GM21723 (cell line): ENCODE measurements at regions not wholly inside any gene's neighbourhood (a gene's known extent, or its start where the extent isn't known, plus 50 kb on each side); places are given as distances from the start of the nearest gene placed in this dataset.
"Not testable (repeated sequence)": the region's sequence is repeated elsewhere in the genome, so short reads cannot be mapped to it uniquely, and the experiment has no call there.

Source experiments
- ATAC-seq: cut with Tn5 transposase; IDR thresholded peaks from one replicate; pipeline ENCODE4 v1.9.1; 2021; ENCODE audit warnings: mild to moderate bottlenecking, moderate library complexity; ENCODE audit not compliant: unreplicated experiment

GRCh38 chr4:160386846-160387245 lies 1284.0 kb downstream of the RAPGEF2 start:
- no peak for ATAC-seq

- ATAC-seq, result no peak
Observed at GRCh38 chr4:160399826-160400225, 1296.9 kb downstream of the RAPGEF2 start.

- no peak for ATAC-seq
Observed at GRCh38 chr4:160403081-160403480, 1300.2 kb downstream of the RAPGEF2 start.

- ATAC-seq, result no peak
Observed at GRCh38 chr4:160406263-160406825, 1303.5 kb downstream of the RAPGEF2 start.

GRCh38 chr4:160414496-160414895 lies 1311.6 kb downstream of the RAPGEF2 start:
- ATAC-seq, result no peak

GRCh38 chr4:160423879-160424451 lies 1321.1 kb downstream of the RAPGEF2 start:
- no peak for ATAC-seq

GRCh38 chr4:160426233-160426632 lies 1323.4 kb downstream of the RAPGEF2 start:
- ATAC-seq, result no peak

GRCh38 chr4:160450876-160451275 lies 1348.0 kb downstream of the RAPGEF2 start:
- no peak for ATAC-seq

GRCh38 chr4:160481696-160482690 lies 1379.1 kb downstream of the RAPGEF2 start:
- not testable (repeated sequence) for ATAC-seq

GRCh38 chr4:160485071-160485687 lies 1382.3 kb downstream of the RAPGEF2 start:
- ATAC-seq, result no peak

GRCh38 chr4:160492181-160492580 lies 1389.3 kb downstream of the RAPGEF2 start:
- ATAC-seq, result no peak

- no peak for ATAC-seq
Observed at GRCh38 chr4:160493206-160493605, 1390.3 kb downstream of the RAPGEF2 start.

GRCh38 chr4:160495356-160495755 lies 1392.5 kb downstream of the RAPGEF2 start:
- ATAC-seq, result no peak

GRCh38 chr4:160498211-160498610 lies 1395.3 kb downstream of the RAPGEF2 start:
- ATAC-seq, result no peak

GRCh38 chr4:160505724-160506123 lies 1402.8 kb downstream of the RAPGEF2 start:
- ATAC-seq, result no peak

GRCh38 chr4:160510928-160511327 lies 1408.0 kb downstream of the RAPGEF2 start:
- no peak for ATAC-seq

- no peak for ATAC-seq
Observed at GRCh38 chr4:160514126-160514525, 1411.2 kb downstream of the RAPGEF2 start.

GRCh38 chr4:160523231-160523630 lies 1420.4 kb downstream of the RAPGEF2 start:
- no peak for ATAC-seq

GRCh38 chr4:160537681-160538080 lies 1434.8 kb downstream of the RAPGEF2 start:
- ATAC-seq, result no peak

- no peak for ATAC-seq
Observed at GRCh38 chr4:160546201-160546600, 1443.3 kb downstream of the RAPGEF2 start.

GRCh38 chr4:160549951-160550519 lies 1447.2 kb downstream of the RAPGEF2 start:
- not testable (repeated sequence) for ATAC-seq
